Naive thymus-derived CD4-positive, alpha-beta T cell (primary cell): ENCODE measurements at regions not wholly inside any gene's neighbourhood (a gene's known extent, or its start where the extent isn't known, plus 50 kb on each side); places are given as distances from the start of the nearest gene placed in this dataset.
A peak's percentile ranks its signal among the peaks of the same experiment; 100 is the strongest.
"Not testable (repeated sequence)": the region's sequence is repeated elsewhere in the genome, so short reads cannot be mapped to it uniquely, and the experiment has no call there.

Experiments
- ATAC-seq: fragments of 150-1000 bp; cut with Tn5 transposase; 2 replicates; pipeline ENCODE4 v1.10.0; 2021; ENCODE audit warnings: mild to moderate bottlenecking, moderate library complexity
- CTCF ChIA-PET: fragments of 350-600 bp; sonication (Branson Sonifier 250); formaldehyde crosslinking; loops from one replicate; lab custom pipeline; 2021; ENCODE audit warnings: antibody characterized with exemption; lab: Charles Lee
- POLR2A ChIA-PET: fragments of 350-600 bp; sonication (Branson Sonifier 250); formaldehyde crosslinking; loops from one replicate; lab custom pipeline; 2021; ENCODE audit warnings: antibody characterized with exemption, inconsistent platforms; lab: Charles Lee
- DNase-seq, 9 donors: peaks; one replicate each; pipeline versions ENCODE4 v3.0.0 to v3.0.0-alpha.2; 2020 to 2022; ENCODE audit warnings: mixed read lengths in 1 of 9
- H3K27ac ChIP-seq: one replicate; pipeline ENCODE4 v1.7.0; 2013; ENCODE audit warnings: mild to moderate bottlenecking, low read depth, low read length, moderate library complexity
- H3K27me3 ChIP-seq, 2 donors: one replicate each; pipeline ENCODE4 v1.7.0; 2013; ENCODE audit warnings: low read length in 2 of 2, mild to moderate bottlenecking in 2 of 2, moderate library complexity in 2 of 2; ENCODE audit not compliant: control insufficient read depth in 2 of 2, insufficient read depth in 2 of 2
- H3K36me3 ChIP-seq, 3 experiments: 1 replicate in 2 of 3; 2 replicates in 1 of 3; pipeline ENCODE4 v1.7.0; 2013; ENCODE audit warnings: low read length in 3 of 3, mild to moderate bottlenecking in 3 of 3, moderate library complexity in 1 of 3; ENCODE audit not compliant: insufficient read depth in 3 of 3, control insufficient read depth in 2 of 3
- H3K4me1 ChIP-seq, 2 donors: one replicate each; pipeline ENCODE4 v1.7.0; 2013; ENCODE audit warnings: low read length in 2 of 2, mild to moderate bottlenecking in 2 of 2, moderate library complexity in 1 of 2; ENCODE audit not compliant: control insufficient read depth in 2 of 2, insufficient read depth in 2 of 2
- H3K4me3 ChIP-seq: 2 replicates; pipeline ENCODE4 v1.7.0; 2013; ENCODE audit warnings: mild to moderate bottlenecking, low read length
- H3K9me3 ChIP-seq, 3 experiments: 1 replicate in 2 of 3; 2 replicates in 1 of 3; pipeline ENCODE4 v1.7.0; 2013; ENCODE audit warnings: low read length in 3 of 3; ENCODE audit not compliant: control insufficient read depth in 2 of 3
- H3K27ac Mint-ChIP-seq, 9 donors: one replicate each; pipeline ENCODE4 v1.8.0; 2020 to 2022; ENCODE audit warnings: mixed read lengths in 9 of 9, mild to moderate bottlenecking in 8 of 9, moderate library complexity in 5 of 9, inconsistent platforms in 2 of 9
- H3K27me3 Mint-ChIP-seq, 5 donors: one replicate each; pipeline ENCODE4 v1.8.0; 2021 to 2022; ENCODE audit warnings: mixed read lengths in 5 of 5, mild to moderate bottlenecking in 1 of 5
- H3K36me3 Mint-ChIP-seq, 5 donors: one replicate each; pipeline ENCODE4 v1.8.0; 2020 to 2022; ENCODE audit warnings: mixed read lengths in 5 of 5, mild to moderate bottlenecking in 3 of 5, inconsistent platforms in 1 of 5
- H3K4me1 Mint-ChIP-seq, 7 donors: one replicate each; pipeline ENCODE4 v1.8.0; 2020 to 2022; ENCODE audit warnings: mixed read lengths in 7 of 7, mild to moderate bottlenecking in 3 of 7, inconsistent platforms in 1 of 7
- H3K4me3 Mint-ChIP-seq, 10 donors: one replicate each; pipeline ENCODE4 v1.8.0; 2020 to 2022; ENCODE audit warnings: mild to moderate bottlenecking in 10 of 10, mixed read lengths in 10 of 10, moderate library complexity in 6 of 10, inconsistent platforms in 2 of 10
- H3K9me3 Mint-ChIP-seq, 11 donors: one replicate each; pipeline ENCODE4 v1.8.0; 2020 to 2022; ENCODE audit warnings: mixed read lengths in 11 of 11, mild to moderate bottlenecking in 4 of 11, inconsistent platforms in 1 of 11, moderate library complexity in 1 of 11
- intact Hi-C, 2 donors: fragments of 100-400 bp; cut with micrococcal nuclease; formaldehyde crosslinking; loops; one replicate each; pipeline ENCODE4 v1.15.1; 2023

- H3K4me3 ChIP-seq, H3K27me3 ChIP-seq, POLR2A ChIA-PET, H3K4me1 ChIP-seq, intact Hi-C loops, H3K27me3 Mint-ChIP-seq, H3K9me3 ChIP-seq, H3K36me3 ChIP-seq, DNase-seq, H3K36me3 Mint-ChIP-seq, H3K27ac ChIP-seq, ATAC-seq: not testable (repeated sequence)
- peaks cover 5 to 21% (median 14%) of the 10 kb centered on the region in 7 donors for H3K4me1 Mint-ChIP-seq
- H3K27ac Mint-ChIP-seq = peak overlapping the region in 4 of 9 donors; percentile 27 to 91 (median 60)
- CTCF ChIA-PET = interaction anchor here (0.6 to 1.3 kb wide), 3 partner anchors 56 to 139 kb away, joined by 3 to 5 read pairs (median 3); partner anchors contain the start of gene ASF1B
- peaks cover 0 to 15% (median 4%) of the 10 kb centered on the region in 11 donors for H3K9me3 Mint-ChIP-seq
- peak overlapping the region in 3 of 10 donors; percentile 9 to 44 (median 10) for H3K4me3 Mint-ChIP-seq
Measured at GRCh38 chr19:14275823-14276222, 69.9 kb upstream of the ADGRL1 start.

DNA sequence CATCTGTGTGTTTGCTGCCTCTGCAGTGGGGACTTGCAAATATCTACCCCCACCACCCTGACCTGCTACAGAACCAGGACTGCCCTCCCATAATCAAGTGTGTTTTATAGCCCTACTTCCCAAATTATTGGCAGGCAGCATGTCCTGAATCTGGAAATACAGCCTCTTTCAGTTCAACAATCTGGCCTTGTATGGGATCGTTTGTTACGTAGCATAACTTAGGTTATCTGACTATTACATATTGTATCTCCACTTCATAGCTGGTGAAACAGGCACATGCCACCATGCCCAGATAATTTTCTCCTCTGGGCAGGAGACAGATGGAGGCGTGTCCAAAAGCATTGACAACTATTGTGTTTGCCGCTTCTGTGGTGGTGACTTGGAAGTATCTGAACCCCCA, 66.7 kb upstream of the ADGRL1 start:
- ChIA-PET CTCF (no interaction called here), POLR2A (no interaction called here)
- Mint-ChIP-seq H3K9me3 (peaks cover 0 to 15% (median 4%) of the 10 kb centered on the region in 11 donors), H3K27me3 (peaks cover 0 to 8% (median 0%) of the 10 kb centered on the region in 5 donors), H3K36me3 (peaks cover 0 to 5% (median 0%) of the 10 kb centered on the region in 5 donors), H3K27ac (no peak overlapping the region), H3K4me3 (no peak overlapping the region), H3K4me1 (peaks cover 5 to 21% (median 14%) of the 10 kb centered on the region in 7 donors)
- intact Hi-C loops = no loop called here
- no peaks in the 10 kb centered on the region for H3K9me3 ChIP-seq
- ATAC-seq (no peak), DNase-seq (no peak)
- peaks cover 0 to 8% of the 10 kb centered on the region in 2 donors for H3K4me1 ChIP-seq
- H3K27me3 ChIP-seq = no peaks in the 10 kb centered on the region
- H3K4me3 ChIP-seq = no peak overlapping the region
- H3K27ac ChIP-seq = no peak overlapping the region
- no peaks in the 10 kb centered on the region for H3K36me3 ChIP-seq

- Histone ChIP-seq H3K27me3 (no peaks in the 10 kb centered on the region), H3K9me3 (no peaks in the 10 kb centered on the region), H3K27ac (no peak overlapping the region), H3K36me3 (no peaks in the 10 kb centered on the region), H3K4me1 (peaks cover 0 to 8% of the 10 kb centered on the region in 2 donors), H3K4me3 (no peak overlapping the region)
- intact Hi-C loops = no loop called here
- Mint-ChIP-seq H3K4me1 (peaks cover 5 to 21% (median 14%) of the 10 kb centered on the region in 7 donors), H3K9me3 (peaks cover 0 to 14% (median 4%) of the 10 kb centered on the region in 11 donors), H3K4me3 (no peak overlapping the region), H3K27me3 (peaks cover 0 to 8% (median 0%) of the 10 kb centered on the region in 5 donors), H3K27ac (peak overlapping the region in 1 of 9 donors; percentile 62), H3K36me3 (peaks cover 0 to 5% (median 0%) of the 10 kb centered on the region in 5 donors)
- no peak for ATAC-seq
- ChIA-PET CTCF (no interaction called here), POLR2A (no interaction called here)
- DNase-seq = no peak
Measured at GRCh38 chr19:14271840-14272239, 65.9 kb upstream of the ADGRL1 start.

DNA sequence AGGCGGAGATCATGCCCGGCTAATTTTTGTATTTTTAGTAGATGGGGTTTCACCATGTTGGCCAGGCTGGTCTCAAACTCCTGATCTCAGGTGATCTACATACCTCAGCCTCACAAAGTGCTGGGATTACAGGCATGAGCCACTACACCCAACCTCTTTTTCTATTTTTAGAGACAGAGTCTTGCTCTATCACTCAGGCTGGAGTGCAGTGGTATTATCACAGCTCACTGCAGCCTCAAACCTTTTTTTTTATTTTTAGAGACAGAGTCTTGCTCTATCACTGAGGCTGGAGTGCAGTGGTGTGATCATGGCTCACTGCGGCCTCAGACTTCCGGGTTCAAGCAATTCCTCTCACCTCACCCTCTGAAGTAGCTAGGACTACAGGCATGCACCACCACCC, 64.6 kb upstream of the ADGRL1 start:
- H3K9me3 ChIP-seq, DNase-seq, intact Hi-C loops, H3K27ac Mint-ChIP-seq, ATAC-seq, H3K4me3 Mint-ChIP-seq, H3K27ac ChIP-seq, H3K9me3 Mint-ChIP-seq, POLR2A ChIA-PET, H3K4me1 ChIP-seq, H3K27me3 ChIP-seq, H3K36me3 Mint-ChIP-seq, H3K36me3 ChIP-seq, H3K27me3 Mint-ChIP-seq, H3K4me3 ChIP-seq: not testable (repeated sequence)
- peaks cover 5 to 12% (median 8%) of the 10 kb centered on the region in 7 donors for H3K4me1 Mint-ChIP-seq
- CTCF ChIA-PET = interaction anchor here (0.7 kb wide), 1 partner anchor 76 kb away, joined by 3 read pairs; no protein-coding TSS in a partner anchor

- Mint-ChIP-seq H3K4me3 (no peak overlapping the region), H3K4me1 (no peaks in the 10 kb centered on the region), H3K9me3 (no peaks in the 10 kb centered on the region), H3K36me3 (no peaks in the 10 kb centered on the region), H3K27me3 (peaks cover 0 to 8% (median 0%) of the 10 kb centered on the region in 5 donors), H3K27ac (no peak overlapping the region)
- H3K27me3 ChIP-seq = no peaks in the 10 kb centered on the region
- H3K9me3 ChIP-seq = no peaks in the 10 kb centered on the region
- H3K4me3 ChIP-seq = no peak overlapping the region
- H3K36me3 ChIP-seq = no peaks in the 10 kb centered on the region
- intact Hi-C loops = no loop called here
- H3K27ac ChIP-seq = no peak overlapping the region
- ChIA-PET CTCF (interaction anchor here (0.6 kb wide), 1 partner anchor 493 kb away, joined by 3 read pairs; the partner anchor contains the start of gene C19orf53), POLR2A (no interaction called here)
- ATAC-seq (no peak), DNase-seq (no peak)
- no peaks in the 10 kb centered on the region for H3K4me1 ChIP-seq
Measured at GRCh38 chr19:14267224-14267741, 61.3 kb upstream of the ADGRL1 start.

- H3K27ac ChIP-seq, H3K27me3 ChIP-seq, H3K9me3 ChIP-seq, ATAC-seq, H3K36me3 ChIP-seq, H3K9me3 Mint-ChIP-seq, intact Hi-C loops, CTCF ChIA-PET, H3K27me3 Mint-ChIP-seq, H3K4me3 ChIP-seq, H3K4me1 Mint-ChIP-seq, H3K27ac Mint-ChIP-seq, H3K4me3 Mint-ChIP-seq, DNase-seq, H3K4me1 ChIP-seq, H3K36me3 Mint-ChIP-seq: not testable (repeated sequence)
- POLR2A ChIA-PET = interaction anchor here (0.7 to 0.8 kb wide), 2 partner anchors 424 to 1626 kb away, joined by 3 read pairs; no protein-coding TSS in a partner anchor
Measured at GRCh38 chr19:14266208-14266607, 60.2 kb upstream of the ADGRL1 start.
